HL-60/S4 (cell line): ENCODE measurements at regions not wholly inside any gene's neighbourhood (a gene's known extent, or its start where the extent isn't known, plus 50 kb on each side); places are given as distances from the start of the nearest gene placed in this dataset.

Source experiments
- in situ Hi-C: fragments of 300-500 bp; cut with MboI; formaldehyde crosslinking; loops from 2 replicates; pipeline ENCODE4 v1.14.3; 2022; ENCODE audit warnings: low sequenced_read_pairs

GRCh38 chr15:95857124-95857757 lies 473.3 kb upstream of the NR2F2 start:
- in situ Hi-C loops = no loop called here

GRCh38 chr15:95857758-95858157 lies 472.7 kb upstream of the NR2F2 start:
- in situ Hi-C loops = no loop called here

GRCh38 chr15:95860406-95860805 lies 470.1 kb upstream of the NR2F2 start:
- in situ Hi-C loops = no loop called here

GRCh38 chr15:95864467-95864886 lies 466.0 kb upstream of the NR2F2 start:
- in situ Hi-C loops = no loop called here

GRCh38 chr15:95865330-95865739 lies 465.2 kb upstream of the NR2F2 start:
- in situ Hi-C loops = no loop called here

GRCh38 chr15:95866711-95867440 lies 463.6 kb upstream of the NR2F2 start:
- in situ Hi-C loops = no loop called here

- in situ Hi-C loops = no loop called here
Observed at GRCh38 chr15:95868450-95868849, 462.1 kb upstream of the NR2F2 start.

- in situ Hi-C loops = no loop called here
Observed at GRCh38 chr15:95868970-95869369, 461.5 kb upstream of the NR2F2 start.

GRCh38 chr15:95869920-95870319 lies 460.6 kb upstream of the NR2F2 start:
- in situ Hi-C loops = no loop called here

GRCh38 chr15:95872366-95872771 lies 458.1 kb upstream of the NR2F2 start:
- in situ Hi-C loops = no loop called here

- in situ Hi-C loops = no loop called here
Observed at GRCh38 chr15:95874637-95875036, 455.9 kb upstream of the NR2F2 start.

- in situ Hi-C loops = no loop called here
Observed at GRCh38 chr15:95875121-95875643, 455.3 kb upstream of the NR2F2 start.

- in situ Hi-C loops = no loop called here
Observed at GRCh38 chr15:95880031-95880570, 450.4 kb upstream of the NR2F2 start.

- in situ Hi-C loops = no loop called here
Observed at GRCh38 chr15:95880630-95881029, 449.9 kb upstream of the NR2F2 start.

- in situ Hi-C loops = no loop called here
Observed at GRCh38 chr15:95883064-95883463, 447.4 kb upstream of the NR2F2 start.

GRCh38 chr15:95884276-95884675 lies 446.2 kb upstream of the NR2F2 start:
- in situ Hi-C loops = no loop called here

GRCh38 chr15:95887666-95888390 lies 442.7 kb upstream of the NR2F2 start:
- in situ Hi-C loops = no loop called here

- in situ Hi-C loops = no loop called here
Observed at GRCh38 chr15:95888762-95889161, 441.7 kb upstream of the NR2F2 start.

- in situ Hi-C loops = no loop called here
Observed at GRCh38 chr15:95894407-95894956, 436.0 kb upstream of the NR2F2 start.

- in situ Hi-C loops = no loop called here
Observed at GRCh38 chr15:95895508-95895907, 435.0 kb upstream of the NR2F2 start.

GRCh38 chr15:95897651-95898050 lies 432.8 kb upstream of the NR2F2 start:
- in situ Hi-C loops = no loop called here
